ENCODE measurements at regions not wholly inside any gene's neighbourhood (a gene's known extent, or its start where the extent isn't known, plus 50 kb on each side); places are given as distances from the start of the nearest gene placed in this dataset.

- TF ChIP-seq, protein P1, sequence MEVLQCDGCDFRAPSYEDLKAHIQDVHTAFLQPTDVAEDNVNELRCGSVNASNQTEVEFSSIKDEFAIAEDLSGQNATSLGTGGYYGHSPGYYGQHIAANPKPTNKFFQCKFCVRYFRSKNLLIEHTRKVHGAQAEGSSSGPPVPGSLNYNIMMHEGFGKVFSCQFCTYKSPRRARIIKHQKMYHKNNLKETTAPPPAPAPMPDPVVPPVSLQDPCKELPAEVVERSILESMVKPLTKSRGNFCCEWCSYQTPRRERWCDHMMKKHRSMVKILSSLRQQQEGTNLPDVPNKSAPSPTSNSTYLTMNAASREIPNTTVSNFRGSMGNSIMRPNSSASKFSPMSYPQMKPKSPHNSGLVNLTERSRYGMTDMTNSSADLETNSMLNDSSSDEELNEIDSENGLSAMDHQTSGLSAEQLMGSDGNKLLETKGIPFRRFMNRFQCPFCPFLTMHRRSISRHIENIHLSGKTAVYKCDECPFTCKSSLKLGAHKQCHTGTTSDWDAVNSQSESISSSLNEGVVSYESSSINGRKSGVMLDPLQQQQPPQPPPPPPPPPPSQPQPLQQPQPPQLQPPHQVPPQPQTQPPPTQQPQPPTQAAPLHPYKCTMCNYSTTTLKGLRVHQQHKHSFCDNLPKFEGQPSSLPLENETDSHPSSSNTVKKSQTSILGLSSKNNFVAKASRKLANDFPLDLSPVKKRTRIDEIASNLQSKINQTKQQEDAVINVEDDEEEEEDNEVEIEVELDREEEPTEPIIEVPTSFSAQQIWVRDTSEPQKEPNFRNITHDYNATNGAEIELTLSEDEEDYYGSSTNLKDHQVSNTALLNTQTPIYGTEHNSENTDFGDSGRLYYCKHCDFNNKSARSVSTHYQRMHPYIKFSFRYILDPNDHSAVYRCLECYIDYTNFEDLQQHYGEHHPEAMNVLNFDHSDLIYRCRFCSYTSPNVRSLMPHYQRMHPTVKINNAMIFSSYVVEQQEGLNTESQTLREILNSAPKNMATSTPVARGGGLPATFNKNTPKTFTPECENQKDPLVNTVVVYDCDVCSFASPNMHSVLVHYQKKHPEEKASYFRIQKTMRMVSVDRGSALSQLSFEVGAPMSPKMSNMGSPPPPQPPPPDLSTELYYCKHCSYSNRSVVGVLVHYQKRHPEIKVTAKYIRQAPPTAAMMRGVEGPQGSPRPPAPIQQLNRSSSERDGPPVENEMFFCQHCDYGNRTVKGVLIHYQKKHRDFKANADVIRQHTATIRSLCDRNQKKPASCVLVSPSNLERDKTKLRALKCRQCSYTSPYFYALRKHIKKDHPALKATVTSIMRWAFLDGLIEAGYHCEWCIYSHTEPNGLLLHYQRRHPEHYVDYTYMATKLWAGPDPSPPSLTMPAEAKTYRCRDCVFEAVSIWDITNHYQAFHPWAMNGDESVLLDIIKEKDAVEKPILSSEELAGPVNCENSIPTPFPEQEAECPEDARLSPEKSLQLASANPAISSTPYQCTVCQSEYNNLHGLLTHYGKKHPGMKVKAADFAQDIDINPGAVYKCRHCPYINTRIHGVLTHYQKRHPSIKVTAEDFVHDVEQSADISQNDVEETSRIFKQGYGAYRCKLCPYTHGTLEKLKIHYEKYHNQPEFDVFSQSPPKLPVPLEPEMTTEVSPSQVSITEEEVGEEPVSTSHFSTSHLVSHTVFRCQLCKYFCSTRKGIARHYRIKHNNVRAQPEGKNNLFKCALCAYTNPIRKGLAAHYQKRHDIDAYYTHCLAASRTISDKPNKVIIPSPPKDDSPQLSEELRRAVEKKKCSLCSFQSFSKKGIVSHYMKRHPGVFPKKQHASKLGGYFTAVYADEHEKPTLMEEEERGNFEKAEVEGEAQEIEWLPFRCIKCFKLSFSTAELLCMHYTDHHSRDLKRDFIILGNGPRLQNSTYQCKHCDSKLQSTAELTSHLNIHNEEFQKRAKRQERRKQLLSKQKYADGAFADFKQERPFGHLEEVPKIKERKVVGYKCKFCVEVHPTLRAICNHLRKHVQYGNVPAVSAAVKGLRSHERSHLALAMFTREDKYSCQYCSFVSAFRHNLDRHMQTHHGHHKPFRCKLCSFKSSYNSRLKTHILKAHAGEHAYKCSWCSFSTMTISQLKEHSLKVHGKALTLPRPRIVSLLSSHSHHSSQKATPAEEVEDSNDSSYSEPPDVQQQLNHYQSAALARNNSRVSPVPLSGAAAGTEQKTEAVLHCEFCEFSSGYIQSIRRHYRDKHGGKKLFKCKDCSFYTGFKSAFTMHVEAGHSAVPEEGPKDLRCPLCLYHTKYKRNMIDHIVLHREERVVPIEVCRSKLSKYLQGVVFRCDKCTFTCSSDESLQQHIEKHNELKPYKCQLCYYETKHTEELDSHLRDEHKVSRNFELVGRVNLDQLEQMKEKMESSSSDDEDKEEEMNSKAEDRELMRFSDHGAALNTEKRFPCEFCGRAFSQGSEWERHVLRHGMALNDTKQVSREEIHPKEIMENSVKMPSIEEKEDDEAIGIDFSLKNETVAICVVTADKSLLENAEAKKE (CRISPR knock-in tag; IDR thresholded peaks at IDR 0.05): no peak
- TF ChIP-seq ZNF331 (CRISPR knock-in tag; IDR thresholded peaks at IDR 0.05; ENCODE audit: low read depth): no peak
- TF ChIP-seq NANOG (IDR thresholded peaks at IDR 0.05; ENCODE audit: borderline replicate concordance): no peak
- TF ChIP-seq POLR2AphosphoS5 (IDR thresholded peaks at IDR 0.05; ENCODE audit: low read depth): no peak
- TF ChIP-seq ZNF114 (CRISPR knock-in tag; IDR thresholded peaks at IDR 0.05): no peak
- TF ChIP-seq, protein P2, sequence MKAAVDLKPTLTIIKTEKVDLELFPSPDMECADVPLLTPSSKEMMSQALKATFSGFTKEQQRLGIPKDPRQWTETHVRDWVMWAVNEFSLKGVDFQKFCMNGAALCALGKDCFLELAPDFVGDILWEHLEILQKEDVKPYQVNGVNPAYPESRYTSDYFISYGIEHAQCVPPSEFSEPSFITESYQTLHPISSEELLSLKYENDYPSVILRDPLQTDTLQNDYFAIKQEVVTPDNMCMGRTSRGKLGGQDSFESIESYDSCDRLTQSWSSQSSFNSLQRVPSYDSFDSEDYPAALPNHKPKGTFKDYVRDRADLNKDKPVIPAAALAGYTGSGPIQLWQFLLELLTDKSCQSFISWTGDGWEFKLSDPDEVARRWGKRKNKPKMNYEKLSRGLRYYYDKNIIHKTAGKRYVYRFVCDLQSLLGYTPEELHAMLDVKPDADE (IDR thresholded peaks at IDR 0.05): no peak
- TF ChIP-seq EZH2phosphoT487 (IDR thresholded peaks at IDR 0.05; ENCODE audit: unreplicated experiment): no peak
- no peak for TF ChIP-seq CREB1 (CRISPR knock-in tag; IDR thresholded peaks at IDR 0.05; ENCODE audit: low read depth)
- no peak for TF ChIP-seq EZH2 (IDR thresholded peaks at IDR 0.05; ENCODE audit: low read depth, unreplicated experiment)
- no peak for TF ChIP-seq STAT1 (IDR thresholded peaks at IDR 0.05; ENCODE audit: unreplicated experiment)
Observed at GRCh38 chr3:117139681-117140080, 430.1 kb downstream of the TUSC7 start (continued).

- H3K4me1 ChIP-seq (ENCODE audit: insufficient read depth): peaks cover 10% of the 10 kb centered on the region; the same call in 1 of the 2 replicates
- no peak overlapping the region for H3K4me2 ChIP-seq
- Mint-ChIP-seq H3K9me3 (0 out of 3 replicates have a peak, but pooled peaks cover 2% of the 10 kb centered on the region), H3K27me3 (ENCODE audit: insufficient read depth, low read depth, poor library complexity) (no peaks in the 10 kb centered on the region), H3K4me3 (no peak overlapping the region), H3K36me3 (ENCODE audit: low read depth) (no peaks in the 10 kb centered on the region), H3K4me1 (peaks cover 17% of the 10 kb centered on the region), H3K27ac (no peak overlapping the region)
- no peaks in the 10 kb centered on the region for H4K20me1 ChIP-seq (replicated peaks; ENCODE audit: insufficient read depth)
- DNase-seq (ENCODE audit: low spot score) (no peak), ATAC-seq (peak; percentile 42; the same call in 2 of the 3 replicates)
- no peaks in the 10 kb centered on the region for H3K27me3 ChIP-seq (ENCODE audit: insufficient read depth)
- H3K79me2 ChIP-seq (replicated peaks; ENCODE audit: insufficient read depth): no peaks in the 10 kb centered on the region
- H3K27ac ChIP-seq (ENCODE audit: low read depth): no peak overlapping the region
- no peaks in the 10 kb centered on the region for H3F3A ChIP-seq (replicated peaks; ENCODE audit: low read depth)
- H3K36me3 ChIP-seq (ENCODE audit: insufficient read depth): no peaks in the 10 kb centered on the region
- H2AFZ ChIP-seq: peak overlapping the region; percentile 60; the same call in 1 of the 2 replicates
- no peaks in the 10 kb centered on the region for H3K9me2 ChIP-seq (ENCODE audit: insufficient read depth)
- H3K4me3 ChIP-seq: no peak overlapping the region
- TF ChIP-seq EZH2phosphoT487 (IDR thresholded peaks at IDR 0.05; ENCODE audit: unreplicated experiment) (no peak), CREB1 (CRISPR knock-in tag; IDR thresholded peaks at IDR 0.05; ENCODE audit: low read depth) (no peak), STAT1 (IDR thresholded peaks at IDR 0.05; ENCODE audit: unreplicated experiment) (no peak), POLR2AphosphoS5 (IDR thresholded peaks at IDR 0.05; ENCODE audit: low read depth) (no peak), ZNF114 (CRISPR knock-in tag; IDR thresholded peaks at IDR 0.05) (no peak)
- TF ChIP-seq, protein P3, sequence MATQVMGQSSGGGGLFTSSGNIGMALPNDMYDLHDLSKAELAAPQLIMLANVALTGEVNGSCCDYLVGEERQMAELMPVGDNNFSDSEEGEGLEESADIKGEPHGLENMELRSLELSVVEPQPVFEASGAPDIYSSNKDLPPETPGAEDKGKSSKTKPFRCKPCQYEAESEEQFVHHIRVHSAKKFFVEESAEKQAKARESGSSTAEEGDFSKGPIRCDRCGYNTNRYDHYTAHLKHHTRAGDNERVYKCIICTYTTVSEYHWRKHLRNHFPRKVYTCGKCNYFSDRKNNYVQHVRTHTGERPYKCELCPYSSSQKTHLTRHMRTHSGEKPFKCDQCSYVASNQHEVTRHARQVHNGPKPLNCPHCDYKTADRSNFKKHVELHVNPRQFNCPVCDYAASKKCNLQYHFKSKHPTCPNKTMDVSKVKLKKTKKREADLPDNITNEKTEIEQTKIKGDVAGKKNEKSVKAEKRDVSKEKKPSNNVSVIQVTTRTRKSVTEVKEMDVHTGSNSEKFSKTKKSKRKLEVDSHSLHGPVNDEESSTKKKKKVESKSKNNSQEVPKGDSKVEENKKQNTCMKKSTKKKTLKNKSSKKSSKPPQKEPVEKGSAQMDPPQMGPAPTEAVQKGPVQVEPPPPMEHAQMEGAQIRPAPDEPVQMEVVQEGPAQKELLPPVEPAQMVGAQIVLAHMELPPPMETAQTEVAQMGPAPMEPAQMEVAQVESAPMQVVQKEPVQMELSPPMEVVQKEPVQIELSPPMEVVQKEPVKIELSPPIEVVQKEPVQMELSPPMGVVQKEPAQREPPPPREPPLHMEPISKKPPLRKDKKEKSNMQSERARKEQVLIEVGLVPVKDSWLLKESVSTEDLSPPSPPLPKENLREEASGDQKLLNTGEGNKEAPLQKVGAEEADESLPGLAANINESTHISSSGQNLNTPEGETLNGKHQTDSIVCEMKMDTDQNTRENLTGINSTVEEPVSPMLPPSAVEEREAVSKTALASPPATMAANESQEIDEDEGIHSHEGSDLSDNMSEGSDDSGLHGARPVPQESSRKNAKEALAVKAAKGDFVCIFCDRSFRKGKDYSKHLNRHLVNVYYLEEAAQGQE (IDR thresholded peaks at IDR 0.05; ENCODE audit: unreplicated experiment): no peak
Observed at GRCh38 chr3:117141812-117142211, 432.2 kb downstream of the TUSC7 start.

Measured in GM23338 (cell line).